Cardiac fibroblast (primary cell): ENCODE measurements at regions not wholly inside any gene's neighbourhood (a gene's known extent, or its start where the extent isn't known, plus 50 kb on each side); places are given as distances from the start of the nearest gene placed in this dataset.

Experiments
- DNase-seq, 2 donors: peaks; one replicate each; pipeline versions ENCODE4 v3.0.0 to v3.0.0-alpha.2; 2010; ENCODE audit warnings: low read depth in 2 of 2
- H3K4me3 ChIP-seq, 2 donors: replicated peaks in 1 of 2; 1 replicate in 1 of 2; 2 replicates in 1 of 2; pipeline ENCODE4 v1.5.1; 2011; ENCODE audit warnings: low read depth in 2 of 2, low read length in 2 of 2, mild to moderate bottlenecking in 2 of 2, moderate library complexity in 1 of 2
- CTCF ChIP-seq: IDR thresholded peaks from one replicate; pipeline ENCODE4 v1.5.1; 2011; ENCODE audit warnings: low read depth, mild to moderate bottlenecking, low read length, inconsistent platforms

GRCh38 chr9:115972362-115972761, 181.2 kb upstream of the PAPPA start:
- no peak for TF ChIP-seq CTCF
- peak in 1 of 2 donors; percentile 46 for DNase-seq
- no peak overlapping the region for H3K4me3 ChIP-seq

- H3K4me3 ChIP-seq, result no peak overlapping the region
- peak in 1 of 2 donors; percentile 51 for DNase-seq
- no peak for TF ChIP-seq CTCF
Observed at GRCh38 chr9:115972843-115973595, 180.6 kb upstream of the PAPPA start.

- H3K4me3 ChIP-seq, result no peak overlapping the region
- TF ChIP-seq CTCF, result no peak
- DNase-seq, result no peak
Observed at GRCh38 chr9:115976781-115977180, 176.8 kb upstream of the PAPPA start.

GRCh38 chr9:115978091-115978490, 175.5 kb upstream of the PAPPA start:
- no peak overlapping the region for H3K4me3 ChIP-seq
- no peak for TF ChIP-seq CTCF
- DNase-seq, result no peak

GRCh38 chr9:115978659-115979096, 174.9 kb upstream of the PAPPA start:
- peak; percentile 52 to 73 for DNase-seq
- H3K4me3 ChIP-seq, result no peak overlapping the region
- no peak for TF ChIP-seq CTCF

- no peak for TF ChIP-seq CTCF
- H3K4me3 ChIP-seq, result no peak overlapping the region
- DNase-seq, result no peak
Observed at GRCh38 chr9:115980054-115980453, 173.5 kb upstream of the PAPPA start.

- H3K4me3 ChIP-seq, result no peak overlapping the region
- TF ChIP-seq CTCF, result no peak
- no peak for DNase-seq
Observed at GRCh38 chr9:115980502-115980901, 173.1 kb upstream of the PAPPA start.
